RWPE1 (cell line): ENCODE measurements at regions not wholly inside any gene's neighbourhood (a gene's known extent, or its start where the extent isn't known, plus 50 kb on each side); places are given as distances from the start of the nearest gene placed in this dataset.

Experiments
- CTCF ChIA-PET: fragments of 350-600 bp; sonication (Branson Sonifier 250); formaldehyde crosslinking; extraction: SDS; loops from one replicate; lab custom pipeline; 2021; lab: Yijun Ruan, JAX
- POLR2A ChIA-PET: fragments of 400-600 bp; formaldehyde crosslinking; extraction: SDS; loops from one replicate; lab custom pipeline; 2020; ENCODE audit warnings: antibody characterized with exemption; ENCODE audit not compliant: low non-redundant PET; lab: Yijun Ruan, JAX
- DNase-seq: peaks from one replicate; pipeline ENCODE4 v3.0.0; 2012; ENCODE audit warnings: low spot score
- H3K27ac ChIP-seq: fragments of 450-650 bp; 2 replicates; pipeline ENCODE4 v1.5.1; 2017
- CTCF ChIP-seq: fragments of 450-650 bp; conservative IDR thresholded peaks from 2 replicates; pipeline ENCODE4 v1.5.1; 2017; ENCODE audit warnings: low read depth, mild to moderate bottlenecking

GRCh38 chr1:188363943-188364342 lies 1535.2 kb downstream of the PLA2G4A start:
- no peak overlapping the region for H3K27ac ChIP-seq
- POLR2A ChIA-PET, result no interaction called here
- TF ChIP-seq CTCF, result no peak
- DNase-seq, result no peak
- CTCF ChIA-PET, result interaction anchor here (0.6 kb wide), 1 partner anchor 253 kb away, joined by 3 read pairs; no protein-coding TSS in a partner anchor

GRCh38 chr1:188364927-188365449 lies 1536.2 kb downstream of the PLA2G4A start:
- TF ChIP-seq CTCF, result no peak
- DNase-seq, result no peak
- H3K27ac ChIP-seq, result no peak overlapping the region
- CTCF ChIA-PET, result no interaction called here
- POLR2A ChIA-PET, result no interaction called here

DNA sequence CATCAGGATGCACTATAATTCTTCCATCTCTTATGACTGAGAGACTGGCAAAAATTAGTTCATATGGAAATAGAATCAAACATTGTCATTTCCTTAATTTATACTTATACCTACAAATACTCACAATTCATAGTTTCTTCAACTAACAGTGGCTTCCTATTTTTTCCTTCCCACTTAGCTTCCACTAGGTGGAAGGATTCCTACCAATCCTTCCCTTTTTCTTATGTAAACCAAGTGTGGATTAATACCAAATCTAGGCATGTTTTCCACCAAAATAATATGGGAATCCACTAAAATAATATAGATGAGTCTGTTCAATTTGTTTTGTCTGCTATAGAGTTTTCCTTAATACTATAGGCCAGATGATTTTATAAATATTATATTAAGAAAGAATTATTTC lies 1537.1 kb downstream of the PLA2G4A start:
- no peak overlapping the region for H3K27ac ChIP-seq
- no peak for DNase-seq
- TF ChIP-seq CTCF, result no peak
- ChIA-PET CTCF (no interaction called here), POLR2A (no interaction called here)

DNA sequence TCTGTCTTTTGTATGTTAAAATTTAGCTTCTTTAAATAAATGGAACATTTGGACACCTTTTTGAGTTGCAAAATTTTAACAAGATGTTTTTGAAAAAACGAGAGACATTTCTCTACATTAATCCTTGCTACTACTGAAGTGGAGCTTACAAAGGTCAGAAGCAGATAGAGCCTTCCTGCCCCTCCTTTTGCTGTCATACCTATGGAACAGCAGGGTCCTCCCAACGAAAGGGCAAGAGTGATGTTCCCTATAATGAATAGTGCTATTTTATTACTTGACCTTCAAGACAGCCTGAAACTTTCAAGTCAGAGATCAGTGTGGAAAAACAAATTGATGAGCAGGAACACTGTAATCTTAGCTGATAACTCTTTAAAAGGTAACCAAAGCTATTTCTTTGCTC lies 1538.9 kb downstream of the PLA2G4A start:
- ChIA-PET CTCF (no interaction called here), POLR2A (no interaction called here)
- TF ChIP-seq CTCF, result no peak
- H3K27ac ChIP-seq, result no peak overlapping the region
- DNase-seq, result no peak

DNA sequence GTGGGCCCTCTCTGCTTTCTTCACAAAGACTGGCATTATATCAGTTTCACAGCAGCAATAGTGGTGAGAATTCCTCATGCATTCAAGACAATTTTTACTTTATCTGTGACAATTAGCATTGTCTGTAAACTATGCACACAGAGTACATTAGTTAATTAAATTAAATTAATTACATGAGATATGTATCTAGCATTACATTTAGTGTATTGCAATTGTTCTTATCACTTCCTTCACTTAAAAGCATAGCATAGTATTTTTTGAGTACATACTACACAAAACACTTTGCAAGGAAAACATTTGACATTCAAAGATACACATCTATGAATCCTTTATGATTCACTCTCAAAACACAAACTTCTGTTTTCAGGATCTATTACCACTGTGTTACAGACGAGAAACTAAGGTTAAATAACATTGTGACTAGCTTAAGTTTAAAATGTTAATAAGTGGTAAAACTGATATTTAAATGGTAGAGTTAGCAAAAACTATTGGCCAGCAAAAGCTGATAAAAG lies 1542.6 kb downstream of the PLA2G4A start:
- ChIA-PET CTCF (no interaction called here), POLR2A (no interaction called here)
- no peak for TF ChIP-seq CTCF
- DNase-seq, result no peak
- H3K27ac ChIP-seq, result no peak overlapping the region

DNA sequence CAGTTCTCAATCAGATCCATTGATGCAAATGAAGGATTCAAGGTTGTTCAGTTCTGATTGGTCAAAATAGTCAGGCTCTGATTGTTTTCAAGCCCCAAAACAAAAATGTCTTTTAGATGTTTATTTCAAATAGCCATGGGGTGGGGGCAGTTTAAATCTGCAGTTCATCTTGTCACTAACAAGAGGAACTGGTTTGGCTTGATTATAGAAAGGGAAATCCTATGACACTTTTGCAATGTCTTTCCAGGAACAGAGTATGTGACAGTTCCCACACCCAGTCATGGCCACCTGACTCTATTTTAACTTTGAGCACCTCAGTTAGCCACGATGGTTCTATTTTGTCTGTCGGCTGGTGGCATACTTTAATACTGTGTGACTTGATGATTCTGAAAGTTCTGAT lies 1544.1 kb downstream of the PLA2G4A start:
- no peak for TF ChIP-seq CTCF
- ChIA-PET CTCF (interaction anchor here (0.7 kb wide), 1 partner anchor 51 kb away, joined by 3 read pairs; no protein-coding TSS in a partner anchor), POLR2A (no interaction called here)
- H3K27ac ChIP-seq, result no peak overlapping the region
- DNase-seq, result no peak
